ENCODE measurements at regions not wholly inside any gene's neighbourhood (a gene's known extent, or its start where the extent isn't known, plus 50 kb on each side); places are given as distances from the start of the nearest gene placed in this dataset.

GRCh38 chr15:70354346-70354905, 256.7 kb upstream of the TLE3 start (continued):
- TF ChIP-seq BRF2 (IDR thresholded peaks at IDR 0.05; ENCODE audit: borderline replicate concordance, insufficient read depth, insufficient read length) (no peak), PRPF4 (IDR thresholded peaks at IDR 0.05; ENCODE audit: insufficient read depth, low read depth, low read length, poor library complexity, severe bottlenecking) (no peak)

- ATAC-seq (no peak), FAIRE-seq (no peak), DNase-seq (ENCODE audit: extremely low read depth in 1 of 4, low spot score in 3 of 4) (no peak)
- peaks cover 0 to 7% of the 10 kb centered on the region in 2 experiments; a peak in 1 of 5 replicates for H3K4me1 ChIP-seq (replicated peaks in 1 of 2; ENCODE audit: control insufficient read depth in 2 of 2, insufficient read depth in 2 of 2, low read length in 2 of 2)
- POLR2A ChIA-PET = interaction anchor here (0.7 to 1.0 kb wide), 2 partner anchors 16 to 32 kb away, joined by 3 to 4 read pairs; no protein-coding TSS in a partner anchor
- no peaks in the 10 kb centered on the region for H3K9me1 ChIP-seq (ENCODE audit: control insufficient read depth, insufficient read depth, low read length)
- H2AFZ ChIP-seq (ENCODE audit: low read depth, low read length) = no peak overlapping the region
- BruUV-seq (replicated peaks) = no TSS peak
- no peak for TF ChIP-seq MAZ (CRISPR knock-in tag; conservative IDR thresholded peaks at IDR 0.05 in 1 of 2, IDR thresholded peaks at IDR 0.05 in 1 of 2)
- TF ChIP-seq ZNF316 (IDR thresholded peaks at IDR 0.05) = no peak
- TF ChIP-seq DDX20 (tag; IDR thresholded peaks at IDR 0.05; ENCODE audit: low read depth) = no peak
- TF ChIP-seq MCM3 (IDR thresholded peaks at IDR 0.05) = no peak
- no peak for TF ChIP-seq ZNF445 (CRISPR knock-in tag; IDR thresholded peaks at IDR 0.05; ENCODE audit: low read depth)
- TF ChIP-seq ZBTB33 (CRISPR knock-in tag; IDR thresholded peaks at IDR 0.05) = no peak
- no peak for TF ChIP-seq ZNF324 (CRISPR knock-in tag; IDR thresholded peaks at IDR 0.05)
- no peak for TF ChIP-seq RBM25 (IDR thresholded peaks at IDR 0.05; ENCODE audit: low read depth, low read length, severe bottlenecking)
- TF ChIP-seq ATF3 (IDR thresholded peaks at IDR 0.05) = no peak
- TF ChIP-seq ATF3 (CRISPR knock-in tag; conservative IDR thresholded peaks at IDR 0.05) = no peak
- TF ChIP-seq RBM15 (IDR thresholded peaks at IDR 0.05; ENCODE audit: insufficient read depth, low read length) = no peak
- CTCF ChIA-PET (ENCODE audit: low intra/inter-chr PET ratio) = no interaction called here
- no peak overlapping the region for H3K4me3 ChIP-seq
- H3K27me3 ChIP-seq (ENCODE audit: control insufficient read depth in 2 of 2, insufficient read depth in 2 of 2, low read length in 2 of 2) = peaks cover 10 to 83% of the 10 kb centered on the region in 2 experiments; a peak in 4 of 5 replicates
- H3K79me2 ChIP-seq (ENCODE audit: control insufficient read depth, insufficient read depth, low read length) = no peaks in the 10 kb centered on the region
- H3K36me3 ChIP-seq (ENCODE audit: control insufficient read depth, insufficient read depth, low read length) = no peaks in the 10 kb centered on the region
- no peaks in the 10 kb centered on the region for H3K9me3 ChIP-seq (replicated peaks; ENCODE audit: control insufficient read depth, insufficient read depth, low read depth, low read length)
- no peaks in the 10 kb centered on the region; the same call in 1 of the 2 replicates for H4K20me1 ChIP-seq (replicated peaks; ENCODE audit: control insufficient read depth, insufficient read depth, low read length)
- H3K4me2 ChIP-seq (ENCODE audit: insufficient read depth, low read length) = no peak overlapping the region
- H3K27ac ChIP-seq (ENCODE audit: extremely low read depth, low read depth, low read length) = no peak overlapping the region
- intact Hi-C loops (cut with micrococcal nuclease) (no loop called here), in situ Hi-C loops (cut with MboI) (no loop called here)
- no peak overlapping the region for H3K9ac ChIP-seq (ENCODE audit: insufficient read depth in 1 of 2, low read depth in 2 of 2, low read length in 2 of 2)
- WGBS (ENCODE audit: insufficient coverage, low coverage, missing lambda C conversion rate) = 2% methylated on average over 12 of the region's 12 CpGs
Observed at GRCh38 chr15:70353606-70354345, 256.1 kb upstream of the TLE3 start.
